HCT116 (cell line): ENCODE measurements at regions not wholly inside any gene's neighbourhood (a gene's known extent, or its start where the extent isn't known, plus 50 kb on each side); places are given as distances from the start of the nearest gene placed in this dataset.

Experiments
- EZH2 ChIP-seq: fragments of 200-600 bp; sonication (generic); IDR thresholded peaks from 2 replicates; pipeline ENCODE4 v1.6.1; 2017; ENCODE audit warnings: antibody characterized with exemption, mixed run types
- EZH2phosphoT487 ChIP-seq: fragments of 200-600 bp; IDR thresholded peaks from 2 replicates; pipeline ENCODE4 v1.6.1; 2018; ENCODE audit warnings: antibody characterized with exemption, borderline replicate concordance
- JUND ChIP-seq: IDR thresholded peaks from 2 replicates; pipeline ENCODE4 v1.6.1; 2012
- POLR2A ChIP-seq: IDR thresholded peaks from 2 replicates; pipeline ENCODE4 v1.7.0; 2011; ENCODE audit warnings: borderline replicate concordance; ENCODE audit not compliant: insufficient read depth, insufficient read length; ENCODE audit errors: extremely low read depth
- POLR2AphosphoS5 ChIP-seq: IDR thresholded peaks from 2 replicates; pipeline ENCODE4 v1.6.1; 2011; ENCODE audit warnings: mild to moderate bottlenecking, low read depth, low read length, moderate library complexity
- RAD21 ChIP-seq: IDR thresholded peaks from 2 replicates; pipeline ENCODE4 v1.6.1; 2012; ENCODE audit warnings: low read depth, mild to moderate bottlenecking
- SP1 ChIP-seq: IDR thresholded peaks from 2 replicates; pipeline ENCODE4 v1.6.1; 2012; ENCODE audit warnings: low read depth
- SRF ChIP-seq: IDR thresholded peaks from 2 replicates; pipeline ENCODE4 v1.6.1; 2012; ENCODE audit warnings: low read depth
- YY1 ChIP-seq: IDR thresholded peaks from 2 replicates; pipeline ENCODE4 v1.6.1; 2011; ENCODE audit warnings: low read length, low read depth, moderate library complexity, mild to moderate bottlenecking; ENCODE audit not compliant: insufficient replicate concordance; ENCODE audit errors: extremely low read depth
- ZNF274 ChIP-seq: fragments of 200-500 bp; sonication (Bioruptor generic); IDR thresholded peaks from 2 replicates; pipeline ENCODE4 v1.6.1; 2014; ENCODE audit warnings: mild to moderate bottlenecking, low read depth, low read length, inconsistent platforms
- TF ChIP-seq, protein P1 (sequence below), 3 experiments: fragments of 200-600 bp in 1 of 3; sonication (generic) in 1 of 3; IDR thresholded peaks in 2 of 3; conservative IDR thresholded peaks in 1 of 3; 2 replicates each; pipeline ENCODE4 v1.5.1; 2012 to 2017; ENCODE audit warnings: low read depth in 2 of 3, low read length in 2 of 3, antibody characterized with exemption in 1 of 3, borderline replicate concordance in 1 of 3, control low read depth in 1 of 3, mild to moderate bottlenecking in 1 of 3, mixed read lengths in 1 of 3, mixed run types in 1 of 3, moderate library complexity in 1 of 3; ENCODE audit not compliant: insufficient read depth in 1 of 3
- TF ChIP-seq, protein P2 (sequence below): IDR thresholded peaks from 2 replicates; pipeline ENCODE4 v1.6.1; 2012; ENCODE audit warnings: low read depth
- TF ChIP-seq, protein P3 (sequence below): IDR thresholded peaks from 2 replicates; pipeline ENCODE4 v1.6.1; 2012

DNA sequence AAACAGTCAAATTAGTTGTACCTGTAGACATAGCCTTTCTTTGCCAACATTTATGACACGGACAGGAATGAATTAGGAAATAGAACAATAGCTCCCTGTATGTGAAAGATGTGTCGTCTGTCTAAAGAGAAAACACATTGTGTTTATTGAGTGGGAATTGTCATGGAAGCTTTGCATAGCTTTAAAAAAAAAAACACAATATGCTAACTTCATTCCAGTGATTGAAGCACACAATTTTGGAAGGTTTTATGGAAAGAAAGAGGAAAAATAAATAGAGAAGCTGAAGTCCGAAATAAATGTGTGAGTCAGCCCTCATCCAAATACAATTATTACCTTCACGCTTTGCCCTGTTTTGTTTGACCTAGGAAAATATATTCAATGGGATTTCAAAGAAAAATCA, 1095.7 kb downstream of the TSN start:
- TF ChIP-seq, protein P1, sequence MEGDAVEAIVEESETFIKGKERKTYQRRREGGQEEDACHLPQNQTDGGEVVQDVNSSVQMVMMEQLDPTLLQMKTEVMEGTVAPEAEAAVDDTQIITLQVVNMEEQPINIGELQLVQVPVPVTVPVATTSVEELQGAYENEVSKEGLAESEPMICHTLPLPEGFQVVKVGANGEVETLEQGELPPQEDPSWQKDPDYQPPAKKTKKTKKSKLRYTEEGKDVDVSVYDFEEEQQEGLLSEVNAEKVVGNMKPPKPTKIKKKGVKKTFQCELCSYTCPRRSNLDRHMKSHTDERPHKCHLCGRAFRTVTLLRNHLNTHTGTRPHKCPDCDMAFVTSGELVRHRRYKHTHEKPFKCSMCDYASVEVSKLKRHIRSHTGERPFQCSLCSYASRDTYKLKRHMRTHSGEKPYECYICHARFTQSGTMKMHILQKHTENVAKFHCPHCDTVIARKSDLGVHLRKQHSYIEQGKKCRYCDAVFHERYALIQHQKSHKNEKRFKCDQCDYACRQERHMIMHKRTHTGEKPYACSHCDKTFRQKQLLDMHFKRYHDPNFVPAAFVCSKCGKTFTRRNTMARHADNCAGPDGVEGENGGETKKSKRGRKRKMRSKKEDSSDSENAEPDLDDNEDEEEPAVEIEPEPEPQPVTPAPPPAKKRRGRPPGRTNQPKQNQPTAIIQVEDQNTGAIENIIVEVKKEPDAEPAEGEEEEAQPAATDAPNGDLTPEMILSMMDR (IDR thresholded peaks at IDR 0.05 in 2 of 3, conservative IDR thresholded peaks at IDR 0.05 in 1 of 3; ENCODE audit: borderline replicate concordance in 1 of 3, insufficient read depth in 1 of 3, low read depth in 2 of 3, low read length in 2 of 3): no peak
- TF ChIP-seq, protein P2, sequence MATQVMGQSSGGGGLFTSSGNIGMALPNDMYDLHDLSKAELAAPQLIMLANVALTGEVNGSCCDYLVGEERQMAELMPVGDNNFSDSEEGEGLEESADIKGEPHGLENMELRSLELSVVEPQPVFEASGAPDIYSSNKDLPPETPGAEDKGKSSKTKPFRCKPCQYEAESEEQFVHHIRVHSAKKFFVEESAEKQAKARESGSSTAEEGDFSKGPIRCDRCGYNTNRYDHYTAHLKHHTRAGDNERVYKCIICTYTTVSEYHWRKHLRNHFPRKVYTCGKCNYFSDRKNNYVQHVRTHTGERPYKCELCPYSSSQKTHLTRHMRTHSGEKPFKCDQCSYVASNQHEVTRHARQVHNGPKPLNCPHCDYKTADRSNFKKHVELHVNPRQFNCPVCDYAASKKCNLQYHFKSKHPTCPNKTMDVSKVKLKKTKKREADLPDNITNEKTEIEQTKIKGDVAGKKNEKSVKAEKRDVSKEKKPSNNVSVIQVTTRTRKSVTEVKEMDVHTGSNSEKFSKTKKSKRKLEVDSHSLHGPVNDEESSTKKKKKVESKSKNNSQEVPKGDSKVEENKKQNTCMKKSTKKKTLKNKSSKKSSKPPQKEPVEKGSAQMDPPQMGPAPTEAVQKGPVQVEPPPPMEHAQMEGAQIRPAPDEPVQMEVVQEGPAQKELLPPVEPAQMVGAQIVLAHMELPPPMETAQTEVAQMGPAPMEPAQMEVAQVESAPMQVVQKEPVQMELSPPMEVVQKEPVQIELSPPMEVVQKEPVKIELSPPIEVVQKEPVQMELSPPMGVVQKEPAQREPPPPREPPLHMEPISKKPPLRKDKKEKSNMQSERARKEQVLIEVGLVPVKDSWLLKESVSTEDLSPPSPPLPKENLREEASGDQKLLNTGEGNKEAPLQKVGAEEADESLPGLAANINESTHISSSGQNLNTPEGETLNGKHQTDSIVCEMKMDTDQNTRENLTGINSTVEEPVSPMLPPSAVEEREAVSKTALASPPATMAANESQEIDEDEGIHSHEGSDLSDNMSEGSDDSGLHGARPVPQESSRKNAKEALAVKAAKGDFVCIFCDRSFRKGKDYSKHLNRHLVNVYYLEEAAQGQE: no peak
- TF ChIP-seq POLR2A (no peak), EZH2 (no peak), JUND (no peak), SRF (no peak), ZNF274 (no peak), POLR2AphosphoS5 (no peak), EZH2phosphoT487 (no peak), RAD21 (no peak), SP1 (no peak), YY1 (no peak)
- TF ChIP-seq, protein P3, sequence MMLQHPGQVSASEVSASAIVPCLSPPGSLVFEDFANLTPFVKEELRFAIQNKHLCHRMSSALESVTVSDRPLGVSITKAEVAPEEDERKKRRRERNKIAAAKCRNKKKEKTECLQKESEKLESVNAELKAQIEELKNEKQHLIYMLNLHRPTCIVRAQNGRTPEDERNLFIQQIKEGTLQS: no peak
